ENCODE measurements at regions not wholly inside any gene's neighbourhood (a gene's known extent, or its start where the extent isn't known, plus 50 kb on each side); places are given as distances from the start of the nearest gene placed in this dataset.

- CTCF ChIA-PET (ENCODE audit: partially characterized antibody), result no interaction called here
Measured at GRCh38 chr22:27192135-27192829, 534.9 kb downstream of the MIAT start.

More at GRCh38 chr22:27192135-27192829, 534.9 kb downstream of the MIAT start:
- no peak overlapping the region for H2BK12ac ChIP-seq (ENCODE audit: low read depth, low read length)
- H3K79me2 ChIP-seq (ENCODE audit: control insufficient read depth in 1 of 2, insufficient read depth in 2 of 2, low read length in 2 of 2), result no peaks in the 10 kb centered on the region
- no peaks in the 10 kb centered on the region for H3K27me3 ChIP-seq (replicated peaks in 1 of 4; ENCODE audit: control insufficient read depth in 3 of 4, extremely low read depth in 1 of 4, insufficient read depth in 3 of 4, low read length in 3 of 4)
- no peak overlapping the region for H3K14ac ChIP-seq (ENCODE audit: insufficient read length)
- POLR2A ChIA-PET (ENCODE audit: partially characterized antibody), result no interaction called here
- no peak overlapping the region for H4K91ac ChIP-seq (replicated peaks; ENCODE audit: insufficient read length, low read length)
- H4K8ac ChIP-seq (ENCODE audit: extremely low read depth, insufficient read depth, low read length), result no peak overlapping the region
- no peaks in the 10 kb centered on the region for H3K36me3 ChIP-seq (ENCODE audit: control insufficient read depth in 2 of 4, insufficient read depth in 4 of 4, low read length in 3 of 4)
- H2AK5ac ChIP-seq (ENCODE audit: low read depth, low read length), result no peak overlapping the region
- H3K23me2 ChIP-seq (ENCODE audit: low read depth, low read length), result no peaks in the 10 kb centered on the region
- H3K4me2 ChIP-seq (ENCODE audit: insufficient read depth in 1 of 2, low read depth in 2 of 2, low read length in 2 of 2), result no peak overlapping the region
- H4K20me1 ChIP-seq (replicated peaks in 1 of 2; ENCODE audit: control insufficient read depth in 1 of 2, insufficient read depth in 2 of 2, low read length in 2 of 2), result no peaks in the 10 kb centered on the region
- no peak overlapping the region for H2BK20ac ChIP-seq (ENCODE audit: low read length)
- H3K56ac ChIP-seq (replicated peaks; ENCODE audit: insufficient read length, low read depth, low read length), result no peak overlapping the region
- H3K4me3 ChIP-seq (ENCODE audit: extremely low read depth in 1 of 4, insufficient read depth in 2 of 4, low read depth in 3 of 4, low read length in 4 of 4), result no peak overlapping the region
- 86% methylated on average over 17 of the region's 17 CpGs; no CpG with 5 or more reads in 1 of the 2 experiments for WGBS, 2 experiments (ENCODE audit: extremely low coverage in 1 of 2, insufficient coverage in 1 of 2, insufficient read length in 1 of 2, insufficient replicate concordance in 2 of 2, low coverage in 1 of 2, low lambda C conversion rate in 2 of 2, missing lambda C conversion rate in 1 of 2)
- DNase-seq (ENCODE audit: low read depth in 1 of 2, low spot score in 2 of 2) (no peak), FAIRE-seq (no peak)
- H3K18ac ChIP-seq (ENCODE audit: extremely low read depth, low read length), result no peak overlapping the region
- H3K4me1 ChIP-seq (replicated peaks in 1 of 4; ENCODE audit: control insufficient read depth in 3 of 4, insufficient read depth in 4 of 4, low read length in 3 of 4), result peaks cover 0 to 4% (median under 1%) of the 10 kb centered on the region in 4 experiments; a peak in 2 of 7 replicates
- H2BK15ac ChIP-seq (ENCODE audit: low read length), result no peak overlapping the region
- no peak overlapping the region for H2BK5ac ChIP-seq (ENCODE audit: low read depth, low read length)
- no peak overlapping the region for H2AFZ ChIP-seq (ENCODE audit: low read length)
- H3K9ac ChIP-seq (replicated peaks in 1 of 4; ENCODE audit: extremely low read depth in 1 of 4, low read depth in 3 of 4, low read length in 3 of 4), result no peak overlapping the region
- H3K4ac ChIP-seq (replicated peaks; ENCODE audit: insufficient read length, low read depth, low read length), result no peak overlapping the region
- no peak overlapping the region for H3K27ac ChIP-seq (ENCODE audit: low read depth, low read length)
- H3K23ac ChIP-seq (ENCODE audit: insufficient read length), result no peak overlapping the region
- no peak overlapping the region for H4K5ac ChIP-seq (ENCODE audit: insufficient read length, low read depth, low read length)
- no peak overlapping the region for H2BK120ac ChIP-seq (replicated peaks; ENCODE audit: low read depth, low read length)
- H3K9me3 ChIP-seq (ENCODE audit: insufficient read depth in 2 of 2, low read depth in 1 of 2, low read length in 1 of 2), result peaks cover 11 to 19% of the 10 kb centered on the region in 2 experiments
- H3K79me1 ChIP-seq (ENCODE audit: low read depth, low read length), result no peaks in the 10 kb centered on the region
- no peak for TF ChIP-seq SIN3A (conservative IDR thresholded peaks at IDR 0.05 in 1 of 2, IDR thresholded peaks at IDR 0.05 in 1 of 2; ENCODE audit: low read depth in 1 of 2, low read length in 2 of 2)
- TF ChIP-seq CEBPB (IDR thresholded peaks at IDR 0.05; ENCODE audit: low read depth, low read length), result no peak
- no peak for TF ChIP-seq ZNF274 (IDR thresholded peaks at IDR 0.05; ENCODE audit: borderline replicate concordance, extremely low read depth, low read length)
- no peak for TF ChIP-seq CTBP2 (IDR thresholded peaks at IDR 0.05; ENCODE audit: borderline replicate concordance, insufficient read depth, insufficient read length, low read length)

Measured in H1 (cell line).